Fibroblast of lung (primary cell): ENCODE measurements at regions not wholly inside any gene's neighbourhood (a gene's known extent, or its start where the extent isn't known, plus 50 kb on each side); places are given as distances from the start of the nearest gene placed in this dataset.
"Not testable (repeated sequence)": the region's sequence is repeated elsewhere in the genome, so short reads cannot be mapped to it uniquely, and the experiment has no call there.

Experiments used
- DNase-seq, 2 donors: peaks; one replicate each; pipeline versions ENCODE4 v3.0.0 to v3.0.0-alpha.2; 2010; ENCODE audit warnings: low read depth in 2 of 2
- H2AFZ ChIP-seq: 2 replicates; pipeline ENCODE4 v1.5.1; 2012; ENCODE audit warnings: low read length, control low read depth, inconsistent platforms
- H3K27ac ChIP-seq: 2 replicates; pipeline ENCODE4 v1.5.1; 2011; ENCODE audit warnings: low read length, control low read depth; ENCODE audit not compliant: insufficient read depth
- H3K27me3 ChIP-seq: 2 replicates; pipeline ENCODE4 v1.5.1; 2011; ENCODE audit warnings: mild to moderate bottlenecking, low read length; ENCODE audit not compliant: control insufficient read depth, insufficient read depth
- H3K36me3 ChIP-seq: 2 replicates; pipeline ENCODE4 v1.5.1; 2011; ENCODE audit warnings: low read length; ENCODE audit not compliant: control insufficient read depth, insufficient read depth
- H3K4me1 ChIP-seq: 2 replicates; pipeline ENCODE4 v1.5.1; 2011; ENCODE audit warnings: low read length; ENCODE audit not compliant: control insufficient read depth, insufficient read depth; ENCODE audit errors: extremely low read depth
- H3K4me2 ChIP-seq: 2 replicates; pipeline ENCODE4 v1.5.1; 2011; ENCODE audit warnings: low read length, control low read depth; ENCODE audit not compliant: insufficient read depth; ENCODE audit errors: extremely low read depth
- H3K4me3 ChIP-seq, 4 experiments: fragments of 200-600 bp in 1 of 4; sonication (generic) in 1 of 4; replicated peaks in 1 of 4; 2 replicates each; pipeline ENCODE4 v1.5.1; 2011 to 2016; ENCODE audit warnings: low read length in 4 of 4, low read depth in 3 of 4, mild to moderate bottlenecking in 3 of 4, control low read depth in 2 of 4, inconsistent platforms in 1 of 4, mixed read lengths in 1 of 4; ENCODE audit not compliant: insufficient read depth in 1 of 4; ENCODE audit errors: control extremely low read depth in 1 of 4
- H3K79me2 ChIP-seq: 2 replicates; pipeline ENCODE4 v1.5.1; 2012; ENCODE audit warnings: mild to moderate bottlenecking, low read length, inconsistent platforms; ENCODE audit not compliant: control insufficient read depth, insufficient read depth
- H3K9ac ChIP-seq: 2 replicates; pipeline ENCODE4 v1.5.1; 2011; ENCODE audit warnings: mild to moderate bottlenecking, low read length, control low read depth; ENCODE audit not compliant: insufficient read depth
- H3K9me3 ChIP-seq: 2 replicates; pipeline ENCODE4 v1.5.1; 2012; ENCODE audit warnings: low read depth, low read length; ENCODE audit not compliant: control insufficient read depth, insufficient read depth
- H4K20me1 ChIP-seq: 2 replicates; pipeline ENCODE4 v1.5.1; 2011; ENCODE audit warnings: low read length; ENCODE audit not compliant: control insufficient read depth, insufficient read depth; ENCODE audit errors: extremely low read depth
- CTCF ChIP-seq, 2 donors: IDR thresholded peaks in 1 of 2; conservative IDR thresholded peaks in 1 of 2; 1 replicate in 1 of 2; 2 replicates in 1 of 2; pipeline ENCODE4 v1.5.1; 2011 to 2012; ENCODE audit warnings: low read length in 2 of 2, control low read depth in 1 of 2, inconsistent platforms in 1 of 2, low read depth in 1 of 2, mild to moderate bottlenecking in 1 of 2
- EZH2 ChIP-seq: IDR thresholded peaks from 2 replicates; pipeline ENCODE4 v1.5.1; 2012; ENCODE audit warnings: low read length, control low read depth, mild to moderate bottlenecking; ENCODE audit errors: missing control alignments

DNA sequence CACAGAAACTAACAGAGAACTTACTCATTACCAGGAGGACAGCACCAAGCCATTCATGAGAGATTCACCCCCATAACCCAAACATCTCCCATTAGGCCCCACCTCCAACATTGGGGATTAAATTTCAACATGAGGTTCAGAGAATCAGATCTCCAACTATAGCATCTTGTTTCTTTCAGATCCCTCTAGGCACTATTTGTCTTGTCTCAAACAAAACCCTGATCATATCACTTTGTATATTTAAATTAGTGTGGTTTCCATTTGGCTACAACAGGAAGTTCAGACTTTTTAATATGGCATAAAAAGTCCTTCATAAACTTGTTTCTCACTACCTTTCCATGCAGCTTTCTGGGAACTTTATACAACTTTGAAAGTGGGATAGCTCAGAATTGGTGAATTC is 699.0 kb upstream of the MIR17HG start:
- Histone ChIP-seq H3K4me3 (no peak overlapping the region), H2AFZ (no peak overlapping the region), H3K4me1 (no peaks in the 10 kb centered on the region), H3K27me3 (no peaks in the 10 kb centered on the region), H4K20me1 (no peaks in the 10 kb centered on the region), H3K9me3 (no peaks in the 10 kb centered on the region), H3K79me2 (no peaks in the 10 kb centered on the region), H3K9ac (no peak overlapping the region), H3K4me2 (no peak overlapping the region), H3K27ac (no peak overlapping the region), H3K36me3 (no peaks in the 10 kb centered on the region)
- TF ChIP-seq CTCF (conservative IDR thresholded peaks at IDR 0.05 in 1 of 2, IDR thresholded peaks at IDR 0.05 in 1 of 2; ENCODE audit: low read depth in 1 of 2, low read length in 2 of 2), result no peak
- TF ChIP-seq EZH2, result no peak
- no peak for DNase-seq

- no peak overlapping the region for H3K4me2 ChIP-seq
- H3K9me3 ChIP-seq, result no peaks in the 10 kb centered on the region
- H3K4me1 ChIP-seq, result no peaks in the 10 kb centered on the region
- H3K27me3 ChIP-seq, result no peaks in the 10 kb centered on the region
- H3K36me3 ChIP-seq, result no peaks in the 10 kb centered on the region
- no peak overlapping the region for H3K27ac ChIP-seq
- H3K4me3 ChIP-seq, result no peak overlapping the region
- no peaks in the 10 kb centered on the region for H3K79me2 ChIP-seq
- DNase-seq, result no peak
- no peak overlapping the region for H3K9ac ChIP-seq
- no peaks in the 10 kb centered on the region for H4K20me1 ChIP-seq
- H2AFZ ChIP-seq, result no peak overlapping the region
- no peak for TF ChIP-seq EZH2
- no peak for TF ChIP-seq CTCF (conservative IDR thresholded peaks at IDR 0.05 in 1 of 2, IDR thresholded peaks at IDR 0.05 in 1 of 2; ENCODE audit: low read depth in 1 of 2, low read length in 2 of 2)
These were observed 695.5 kb upstream of the MIR17HG start for GRCh38 chr13:90652036-90652435.

- Histone ChIP-seq H3K79me2 (no peaks in the 10 kb centered on the region), H3K4me1 (no peaks in the 10 kb centered on the region), H3K4me2 (no peak overlapping the region), H4K20me1 (no peaks in the 10 kb centered on the region), H3K9me3 (no peaks in the 10 kb centered on the region), H3K9ac (no peak overlapping the region), H3K27me3 (no peaks in the 10 kb centered on the region), H3K27ac (no peak overlapping the region), H3K4me3 (no peak overlapping the region), H2AFZ (no peak overlapping the region), H3K36me3 (no peaks in the 10 kb centered on the region)
- no peak for TF ChIP-seq CTCF (conservative IDR thresholded peaks at IDR 0.05 in 1 of 2, IDR thresholded peaks at IDR 0.05 in 1 of 2; ENCODE audit: low read depth in 1 of 2, low read length in 2 of 2)
- no peak for TF ChIP-seq EZH2
- no peak for DNase-seq
These were observed 692.5 kb upstream of the MIR17HG start for GRCh38 chr13:90654970-90655369.

DNA sequence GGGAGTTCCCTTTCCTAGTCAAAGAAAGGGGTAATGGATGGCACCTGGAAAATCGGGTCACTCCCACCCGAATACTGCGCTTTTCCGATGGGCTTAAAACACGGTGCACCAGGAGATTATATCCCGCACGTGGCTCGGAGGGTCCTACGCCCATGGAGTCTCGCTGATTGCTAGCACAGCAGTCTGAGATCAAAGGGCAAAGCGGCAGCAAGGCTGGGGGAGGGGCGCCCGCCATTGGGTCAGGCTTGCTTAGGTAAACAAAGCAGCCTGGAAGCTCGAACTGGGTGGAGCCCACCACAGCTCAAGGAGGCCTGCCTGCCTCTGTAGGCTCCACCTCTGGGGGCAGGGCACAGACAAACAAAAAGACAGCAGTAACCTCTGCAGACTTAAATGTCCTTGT is 683.3 kb upstream of the MIR17HG start:
- H3K36me3 ChIP-seq, H3K27me3 ChIP-seq, H3K9ac ChIP-seq, H4K20me1 ChIP-seq, H3K4me3 ChIP-seq, H3K4me1 ChIP-seq, H3K79me2 ChIP-seq, H2AFZ ChIP-seq, H3K4me2 ChIP-seq, DNase-seq, H3K27ac ChIP-seq, H3K9me3 ChIP-seq: not testable (repeated sequence)
